Stimulated activated naive B cell treated with anti-CD40 and anti-IgM and Interleukin-4, amounts not matched to agents 10 μg/mL and 1 μg/mL and 100 μg/mL, for 72 hours (primary cell): ENCODE measurements at regions not wholly inside any gene's neighbourhood (a gene's known extent, or its start where the extent isn't known, plus 50 kb on each side); places are given as distances from the start of the nearest gene placed in this dataset.
"Not testable (repeated sequence)": the region's sequence is repeated elsewhere in the genome, so short reads cannot be mapped to it uniquely, and the experiment has no call there.

Experiments
- ATAC-seq, 2 donors: fragments of 150-1000 bp; cut with Tn5 transposase; replicated peaks; 2 replicates each; pipeline ENCODE4 v1.10.0; 2021; ENCODE audit warnings: moderate library complexity in 1 of 2
- DNase-seq: peaks from one replicate; pipeline ENCODE4 v3.0.0; 2021
- H3K27ac Mint-ChIP-seq: one replicate; pipeline ENCODE4 v1.8.0; 2022; ENCODE audit warnings: mild to moderate bottlenecking, mixed read lengths
- H3K27me3 Mint-ChIP-seq, 2 donors: one replicate each; pipeline ENCODE4 v1.8.0; 2022; ENCODE audit warnings: mixed read lengths in 2 of 2
- H3K36me3 Mint-ChIP-seq, 2 donors: one replicate each; pipeline ENCODE4 v1.8.0; 2022; ENCODE audit warnings: mixed read lengths in 2 of 2, mild to moderate bottlenecking in 1 of 2
- H3K4me1 Mint-ChIP-seq, 2 donors: one replicate each; pipeline ENCODE4 v1.8.0; 2022; ENCODE audit warnings: mixed read lengths in 2 of 2, mild to moderate bottlenecking in 1 of 2
- H3K4me3 Mint-ChIP-seq, 2 donors: one replicate each; pipeline ENCODE4 v1.8.0; 2022; ENCODE audit warnings: mild to moderate bottlenecking in 2 of 2, mixed read lengths in 2 of 2, moderate library complexity in 1 of 2
- H3K9me3 Mint-ChIP-seq, 2 donors: one replicate each; pipeline ENCODE4 v1.8.0; 2022; ENCODE audit warnings: mixed read lengths in 2 of 2, mild to moderate bottlenecking in 1 of 2

DNA sequence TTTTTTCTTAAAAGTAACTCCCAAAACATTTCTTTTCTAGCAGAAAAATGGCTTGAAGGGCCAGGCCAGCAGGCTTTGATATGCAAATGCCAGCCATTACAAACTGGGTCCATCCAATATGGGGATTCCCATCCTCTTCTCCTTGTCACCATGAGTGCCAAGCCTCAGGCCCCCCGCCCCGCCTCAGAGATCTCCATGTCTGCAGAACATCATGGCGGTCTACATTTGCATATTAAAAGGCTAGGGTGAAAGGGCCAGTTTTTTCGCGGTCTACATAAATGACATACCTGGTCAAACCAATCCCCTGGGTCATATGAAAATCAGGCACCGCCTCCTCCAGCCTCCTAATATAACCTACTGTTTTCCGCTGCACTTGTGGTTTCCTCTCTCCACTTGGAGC, 1327.6 kb downstream of the UQCRFS1 start:
- Mint-ChIP-seq H3K4me3 (no peak overlapping the region), H3K27me3 (no peaks in the 10 kb centered on the region), H3K27ac (no peak overlapping the region), H3K36me3 (peaks cover 0 to 1% of the 10 kb centered on the region in 2 donors), H3K9me3 (peaks cover 3 to 14% of the 10 kb centered on the region in 2 donors), H3K4me1 (no peaks in the 10 kb centered on the region)
- DNase-seq = no peak
- ATAC-seq = no peak

DNA sequence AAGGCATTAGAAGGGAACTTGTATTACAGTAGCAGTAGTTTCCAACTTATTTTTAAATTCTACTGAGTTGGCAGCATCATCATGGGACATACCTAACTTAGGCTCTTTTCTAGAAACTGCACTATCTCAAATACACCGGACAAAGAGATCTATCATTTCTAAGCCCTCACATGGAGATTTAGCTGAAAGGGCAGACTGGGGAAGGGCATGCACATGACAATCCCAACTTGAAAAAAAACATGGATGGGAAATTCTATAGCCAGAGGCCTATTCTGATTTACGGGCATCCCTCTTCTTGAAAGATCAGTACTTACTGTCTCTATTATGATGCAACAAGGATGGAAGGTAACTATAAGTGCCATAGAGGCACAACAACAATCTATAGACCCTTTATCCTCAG, 1328.6 kb downstream of the UQCRFS1 start:
- Mint-ChIP-seq H3K36me3 (peaks cover 0 to 1% of the 10 kb centered on the region in 2 donors), H3K9me3 (peaks cover 3 to 14% of the 10 kb centered on the region in 2 donors), H3K27ac (no peak overlapping the region), H3K27me3 (no peaks in the 10 kb centered on the region), H3K4me3 (no peak overlapping the region), H3K4me1 (no peaks in the 10 kb centered on the region)
- no peak for DNase-seq
- ATAC-seq = no peak

- Mint-ChIP-seq H3K4me3 (no peak overlapping the region), H3K36me3 (peaks cover 5 to 8% of the 10 kb centered on the region in 2 donors), H3K4me1 (no peaks in the 10 kb centered on the region), H3K9me3 (peaks cover under 1 to 3% of the 10 kb centered on the region in 2 donors), H3K27me3 (no peaks in the 10 kb centered on the region), H3K27ac (no peak overlapping the region)
- no peak for ATAC-seq
- no peak for DNase-seq
These were observed 1331.7 kb downstream of the UQCRFS1 start for GRCh38 chr19:27881213-27881612.

- peaks cover 10 to 17% of the 10 kb centered on the region in 2 donors for H3K36me3 Mint-ChIP-seq
- no peaks in the 10 kb centered on the region for H3K4me1 Mint-ChIP-seq
- peaks cover 2 to 5% of the 10 kb centered on the region in 2 donors for H3K9me3 Mint-ChIP-seq
- no peak overlapping the region for H3K27ac Mint-ChIP-seq
- H3K27me3 Mint-ChIP-seq = no peaks in the 10 kb centered on the region
- DNase-seq = no peak
- ATAC-seq = no peak
- H3K4me3 Mint-ChIP-seq = no peak overlapping the region
These were observed 1335.9 kb downstream of the UQCRFS1 start for GRCh38 chr19:27876976-27877512.

DNA sequence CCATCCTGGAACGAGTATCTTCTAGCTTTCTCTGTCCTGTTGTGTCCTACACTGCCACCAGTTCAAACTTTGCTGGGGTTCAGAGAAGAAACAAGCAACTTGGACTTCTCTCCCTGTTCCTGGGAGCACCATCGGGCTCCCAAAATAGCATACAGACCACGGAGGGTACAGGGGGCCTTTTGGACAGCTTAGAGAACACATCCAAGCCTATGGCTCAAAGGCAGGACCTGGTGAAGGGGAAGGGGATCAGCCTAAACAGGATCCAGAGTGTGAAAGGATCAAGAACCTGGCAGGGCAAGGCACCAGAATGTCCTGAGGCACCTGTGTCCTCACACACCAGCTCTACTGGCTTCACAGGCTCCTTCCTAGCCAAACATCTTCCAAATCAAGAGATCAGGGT, 1336.5 kb downstream of the UQCRFS1 start:
- ATAC-seq = no peak

GRCh38 chr19:27872370-27872769, 1340.6 kb downstream of the UQCRFS1 start:
- no peak overlapping the region for H3K27ac Mint-ChIP-seq
- no peaks in the 10 kb centered on the region for H3K4me1 Mint-ChIP-seq
- peaks cover 7 to 23% of the 10 kb centered on the region in 2 donors for H3K36me3 Mint-ChIP-seq
- H3K27me3 Mint-ChIP-seq = no peaks in the 10 kb centered on the region
- no peak overlapping the region for H3K4me3 Mint-ChIP-seq
- DNase-seq = no peak
- no peak for ATAC-seq
- peaks cover 2 to 6% of the 10 kb centered on the region in 2 donors for H3K9me3 Mint-ChIP-seq

More for the DNA sequence above, 1336.5 kb downstream of the UQCRFS1 start:
- no peak overlapping the region for H3K4me3 Mint-ChIP-seq
- no peak for DNase-seq
- no peaks in the 10 kb centered on the region for H3K27me3 Mint-ChIP-seq
- H3K27ac Mint-ChIP-seq = no peak overlapping the region
- H3K9me3 Mint-ChIP-seq = peaks cover 2 to 6% of the 10 kb centered on the region in 2 donors
- H3K4me1 Mint-ChIP-seq = no peaks in the 10 kb centered on the region
- peaks cover 10 to 18% of the 10 kb centered on the region in 2 donors for H3K36me3 Mint-ChIP-seq

GRCh38 chr19:27870293-27870692, 1342.7 kb downstream of the UQCRFS1 start:
- ATAC-seq (no peak), DNase-seq (no peak)
- H3K9me3 Mint-ChIP-seq = peaks cover 11% of the 10 kb centered on the region in 2 donors
- H3K27ac Mint-ChIP-seq = no peak overlapping the region
- no peaks in the 10 kb centered on the region for H3K4me1 Mint-ChIP-seq
- peaks cover 4 to 35% of the 10 kb centered on the region in 2 donors for H3K36me3 Mint-ChIP-seq
- H3K27me3 Mint-ChIP-seq = no peaks in the 10 kb centered on the region
- H3K4me3 Mint-ChIP-seq = no peak overlapping the region

DNA sequence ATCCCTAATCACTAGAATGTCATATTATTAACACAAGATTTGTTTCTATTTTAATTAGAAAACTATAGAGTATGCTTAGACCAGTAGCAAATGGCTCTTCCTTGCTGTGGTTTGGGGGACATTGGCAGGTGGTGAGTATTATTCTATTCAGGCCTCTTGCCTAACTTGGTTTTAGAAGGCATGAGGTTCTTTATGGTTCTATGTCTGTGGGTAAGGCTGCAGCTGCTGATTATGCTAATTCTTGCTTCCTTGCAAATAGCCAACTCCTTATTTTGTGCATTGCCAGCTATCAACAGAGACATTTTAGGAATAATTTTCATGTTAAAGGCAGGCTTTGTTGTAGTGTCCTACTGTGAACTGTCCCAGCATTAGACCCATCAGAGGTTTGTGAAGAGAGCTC, 1344.9 kb downstream of the UQCRFS1 start:
- H3K4me3 Mint-ChIP-seq = no peak overlapping the region
- ATAC-seq (no peak), DNase-seq (no peak)
- peaks cover 11 to 14% of the 10 kb centered on the region in 2 donors for H3K9me3 Mint-ChIP-seq
- no peak overlapping the region for H3K27ac Mint-ChIP-seq
- H3K27me3 Mint-ChIP-seq = no peaks in the 10 kb centered on the region
- H3K36me3 Mint-ChIP-seq = peaks cover 3 to 32% of the 10 kb centered on the region in 2 donors
- no peaks in the 10 kb centered on the region for H3K4me1 Mint-ChIP-seq

GRCh38 chr19:27865927-27866777, 1346.8 kb downstream of the UQCRFS1 start:
- Mint-ChIP-seq H3K9me3 (peaks cover 11 to 23% of the 10 kb centered on the region in 2 donors), H3K4me3 (no peak overlapping the region), H3K4me1 (no peaks in the 10 kb centered on the region), H3K27ac (no peak overlapping the region), H3K27me3 (no peaks in the 10 kb centered on the region), H3K36me3 (peaks cover 3 to 25% of the 10 kb centered on the region in 2 donors)
- ATAC-seq = no peak
- no peak for DNase-seq

DNA sequence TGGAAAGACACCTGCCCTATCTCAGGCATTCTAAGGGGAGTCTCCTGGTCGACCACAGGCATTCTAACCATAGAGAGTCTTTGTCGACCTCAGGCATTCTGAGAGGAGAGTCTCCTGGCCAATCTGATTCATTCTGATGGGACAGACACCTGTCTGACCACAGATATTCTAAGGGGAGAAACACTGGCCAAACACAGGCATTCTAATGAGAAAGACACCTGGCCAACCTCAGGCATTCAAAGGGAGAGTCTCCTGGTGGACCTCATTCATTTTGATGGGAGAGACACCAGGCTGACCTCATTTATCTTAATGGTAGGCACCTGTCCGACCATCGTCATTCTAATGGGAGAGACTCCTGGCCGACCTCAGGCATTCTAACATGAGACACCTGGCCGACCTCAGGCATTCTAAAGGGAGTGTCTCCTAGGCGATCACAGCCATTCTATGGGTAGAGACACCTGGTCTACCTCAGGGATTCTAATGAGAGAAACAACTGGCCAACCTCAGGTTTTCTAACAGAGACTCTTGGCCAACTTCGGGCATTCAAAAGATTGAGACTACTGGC, 1351.5 kb downstream of the UQCRFS1 start:
- H3K4me1 Mint-ChIP-seq = no peaks in the 10 kb centered on the region
- peaks cover 4 to 22% of the 10 kb centered on the region in 2 donors for H3K36me3 Mint-ChIP-seq
- peaks cover 49 to 62% of the 10 kb centered on the region in 2 donors for H3K9me3 Mint-ChIP-seq
- H3K27ac Mint-ChIP-seq = no peak overlapping the region
- no peak for DNase-seq
- H3K27me3 Mint-ChIP-seq = no peaks in the 10 kb centered on the region
- ATAC-seq = no peak
- H3K4me3 Mint-ChIP-seq = no peak overlapping the region

DNA sequence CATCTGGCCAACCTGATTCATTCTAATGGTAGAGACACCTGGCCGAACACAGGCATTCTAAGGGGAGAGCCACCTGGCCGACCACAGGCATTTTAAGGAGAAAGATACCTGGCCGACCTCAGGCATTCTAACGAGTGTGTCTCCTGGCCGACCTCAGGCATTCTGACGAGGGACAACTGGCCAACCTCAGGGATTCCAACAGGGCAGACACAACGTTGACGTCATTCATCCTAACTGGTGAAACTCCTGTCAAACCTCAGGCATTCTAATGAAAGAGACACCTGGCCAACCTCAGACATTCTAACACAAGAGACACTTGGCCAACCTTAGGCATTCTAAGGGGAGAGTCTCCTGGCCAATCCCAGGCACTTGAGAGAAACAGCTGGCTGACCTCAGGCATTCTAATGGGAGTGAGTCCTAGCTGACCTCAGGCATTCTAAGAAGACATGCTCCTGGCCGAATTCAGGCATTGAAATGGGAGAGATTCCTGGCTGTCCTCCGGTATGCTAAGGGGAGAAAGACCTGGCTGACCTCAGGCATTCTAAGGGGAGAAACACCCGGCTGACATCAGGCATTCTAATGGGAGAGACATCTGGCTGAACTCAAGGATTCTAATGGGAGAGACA, 1352.5 kb downstream of the UQCRFS1 start:
- peaks cover 52 to 65% of the 10 kb centered on the region in 2 donors for H3K9me3 Mint-ChIP-seq

DNA sequence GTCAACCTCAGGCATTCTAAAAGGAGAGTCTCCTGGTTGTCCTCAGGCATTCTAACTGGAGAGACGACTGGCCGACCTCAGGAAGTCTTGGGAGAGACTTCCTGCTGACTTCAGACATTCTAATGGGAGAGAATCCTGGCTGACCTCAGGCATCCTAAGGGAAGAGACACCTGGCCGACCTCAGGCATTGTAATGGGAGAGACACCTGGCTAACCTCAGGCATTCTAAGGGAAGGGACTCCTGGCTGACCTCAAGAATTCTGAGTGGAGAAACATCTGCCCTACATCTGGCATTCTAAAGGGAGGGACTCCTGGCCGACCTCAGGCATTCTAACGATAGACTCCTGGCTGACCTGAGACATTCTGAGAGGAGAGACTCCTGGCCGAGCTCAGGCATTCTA, 1353.3 kb downstream of the UQCRFS1 start:
- Mint-ChIP-seq H3K9me3 (peaks cover 59 to 70% of the 10 kb centered on the region in 2 donors), H3K36me3 (peaks cover 10 to 13% of the 10 kb centered on the region in 2 donors), H3K27ac (no peak overlapping the region), H3K4me1 (no peaks in the 10 kb centered on the region), H3K27me3 (no peaks in the 10 kb centered on the region), H3K4me3 (no peak overlapping the region)
- DNase-seq = no peak
- no peak for ATAC-seq

More for the DNA sequence above, 1352.5 kb downstream of the UQCRFS1 start:
- H3K4me3 Mint-ChIP-seq = no peak overlapping the region
- H3K27me3 Mint-ChIP-seq = no peaks in the 10 kb centered on the region
- DNase-seq (no peak), ATAC-seq (no peak)
- H3K4me1 Mint-ChIP-seq = no peaks in the 10 kb centered on the region
- H3K36me3 Mint-ChIP-seq = peaks cover 9 to 15% of the 10 kb centered on the region in 2 donors
- no peak overlapping the region for H3K27ac Mint-ChIP-seq

- peaks cover 62 to 71% of the 10 kb centered on the region in 2 donors for H3K9me3 Mint-ChIP-seq
- H3K4me1 Mint-ChIP-seq = no peaks in the 10 kb centered on the region
- H3K27me3 Mint-ChIP-seq = no peaks in the 10 kb centered on the region
- no peak overlapping the region for H3K27ac Mint-ChIP-seq
- no peak for DNase-seq
- peaks cover 10 to 13% of the 10 kb centered on the region in 2 donors for H3K36me3 Mint-ChIP-seq
- no peak overlapping the region for H3K4me3 Mint-ChIP-seq
- no peak for ATAC-seq
These were observed 1353.9 kb downstream of the UQCRFS1 start for GRCh38 chr19:27858981-27859581.

DNA sequence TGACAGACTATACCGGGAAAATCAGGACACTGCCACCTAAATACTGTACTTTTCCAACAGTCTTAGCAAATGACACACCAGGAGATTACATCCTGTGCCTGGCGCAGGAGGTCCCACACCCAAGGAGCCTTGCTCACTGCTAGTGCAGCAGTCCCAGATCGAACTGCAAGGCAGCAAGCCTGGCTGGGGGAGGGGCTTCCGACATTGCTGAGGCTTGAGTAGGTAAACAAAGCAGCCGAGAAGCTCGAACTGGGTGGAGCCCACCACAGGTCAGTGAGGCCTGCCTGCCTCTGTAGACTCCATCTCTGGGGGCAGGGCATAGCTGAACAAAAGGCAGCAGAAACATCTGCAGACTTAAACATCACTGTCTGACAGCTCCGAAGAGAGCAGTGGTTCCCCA, 1360.0 kb downstream of the UQCRFS1 start:
- DNase-seq, H3K4me3 Mint-ChIP-seq, H3K27me3 Mint-ChIP-seq, H3K27ac Mint-ChIP-seq, H3K4me1 Mint-ChIP-seq, ATAC-seq: not testable (repeated sequence)
- peaks cover 25 to 31% of the 10 kb centered on the region in 2 donors for H3K36me3 Mint-ChIP-seq
- H3K9me3 Mint-ChIP-seq = peaks cover 46 to 55% of the 10 kb centered on the region in 2 donors
